GM23338 (cell line): ENCODE measurements at regions not wholly inside any gene's neighbourhood (a gene's known extent, or its start where the extent isn't known, plus 50 kb on each side); places are given as distances from the start of the nearest gene placed in this dataset.

Experiments used
- ATAC-seq: fragments of 200-7000 bp; cut with Tn5 transposase; 3 replicates; pipeline ENCODE4 v1.9.1; 2020
- DNase-seq: peaks from one replicate; pipeline ENCODE4 v3.0.0-alpha.2; 2015; ENCODE audit warnings: low spot score
- H2AFZ ChIP-seq: fragments of 200-600 bp; sonication (generic); 2 replicates; pipeline ENCODE4 v1.8.0; 2016; ENCODE audit warnings: antibody characterized with exemption, mild to moderate bottlenecking, moderate library complexity
- H3F3A ChIP-seq: fragments of 200-600 bp; sonication (generic); replicated peaks from 2 replicates; pipeline ENCODE4 v1.8.0; 2017; ENCODE audit warnings: antibody characterized with exemption, mixed run types, low read depth
- H3K27ac ChIP-seq: fragments of 200-600 bp; sonication (generic); 2 replicates; pipeline ENCODE4 v1.6.1; 2016; ENCODE audit warnings: low read depth
- H3K27me3 ChIP-seq: fragments of 200-600 bp; sonication (generic); 2 replicates; pipeline ENCODE4 v1.8.0; 2016; ENCODE audit warnings: mild to moderate bottlenecking, mixed run types, moderate library complexity; ENCODE audit not compliant: insufficient read depth
- H3K36me3 ChIP-seq: fragments of 200-600 bp; sonication (generic); 2 replicates; pipeline ENCODE4 v1.8.0; 2016; ENCODE audit warnings: mild to moderate bottlenecking; ENCODE audit not compliant: insufficient read depth
- H3K4me1 ChIP-seq: fragments of 200-600 bp; sonication (generic); 2 replicates; pipeline ENCODE4 v1.8.0; 2016; ENCODE audit warnings: mild to moderate bottlenecking, moderate library complexity; ENCODE audit not compliant: insufficient read depth
- H3K4me2 ChIP-seq: fragments of 200-600 bp; sonication (generic); 2 replicates; pipeline ENCODE4 v1.7.1; 2017; ENCODE audit warnings: mixed run types
- H3K4me3 ChIP-seq: fragments of 200-600 bp; sonication (generic); 2 replicates; pipeline ENCODE4 v1.6.1; 2016; ENCODE audit warnings: mixed run types
- H3K79me2 ChIP-seq: fragments of 200-600 bp; sonication (generic); replicated peaks from 2 replicates; pipeline ENCODE4 v1.8.0; 2017; ENCODE audit warnings: mild to moderate bottlenecking; ENCODE audit not compliant: insufficient read depth
- H3K9me2 ChIP-seq: fragments of 200-600 bp; sonication (generic); 2 replicates; pipeline ENCODE4 v1.8.0; 2017; ENCODE audit not compliant: insufficient read depth
- H4K20me1 ChIP-seq: fragments of 200-600 bp; sonication (generic); replicated peaks from 2 replicates; pipeline ENCODE4 v1.8.0; 2017; ENCODE audit warnings: mild to moderate bottlenecking; ENCODE audit not compliant: insufficient read depth
- H3K27ac Mint-ChIP-seq: 2 replicates; pipeline ENCODE4 v1.8.0; 2020; ENCODE audit warnings: inconsistent platforms, mild to moderate bottlenecking, moderate library complexity, mixed read lengths
- H3K27me3 Mint-ChIP-seq: 3 replicates; pipeline ENCODE4 v1.8.0; 2022; ENCODE audit warnings: low read depth, mild to moderate bottlenecking, moderate library complexity, mixed read lengths, inconsistent platforms; ENCODE audit not compliant: insufficient read depth, poor library complexity
- H3K36me3 Mint-ChIP-seq: 3 replicates; pipeline ENCODE4 v1.8.0; 2021; ENCODE audit warnings: low read depth, mild to moderate bottlenecking, inconsistent platforms, moderate library complexity, mixed read lengths
- H3K4me1 Mint-ChIP-seq: 3 replicates; pipeline ENCODE4 v1.8.0; 2020; ENCODE audit warnings: mild to moderate bottlenecking, inconsistent platforms, mixed read lengths
- H3K4me3 Mint-ChIP-seq: 3 replicates; pipeline ENCODE4 v1.8.0; 2021; ENCODE audit warnings: moderate library complexity, mild to moderate bottlenecking, inconsistent platforms, mixed read lengths
- H3K9me3 Mint-ChIP-seq: 3 replicates; pipeline ENCODE4 v1.8.0; 2020; ENCODE audit warnings: moderate library complexity, mild to moderate bottlenecking, inconsistent platforms, mixed read lengths
- CREB1 ChIP-seq: fragments of 250-450 bp; sonication (Bioruptor Pico); IDR thresholded peaks from 2 replicates; pipeline ENCODE4 v1.5.0; 2020; ENCODE audit warnings: low read depth, mild to moderate bottlenecking, moderate library complexity
- ETS1 ChIP-seq: IDR thresholded peaks from 2 replicates; pipeline ENCODE4 v1.6.1; 2016; ENCODE audit warnings: antibody characterized with exemption
- EZH2 ChIP-seq: fragments of 200-600 bp; sonication (generic); IDR thresholded peaks from one replicate; pipeline ENCODE4 v1.8.0; 2017; ENCODE audit warnings: antibody characterized with exemption, mild to moderate bottlenecking, low read depth; ENCODE audit not compliant: unreplicated experiment
- JUNB ChIP-seq: IDR thresholded peaks from one replicate; pipeline ENCODE4 v1.6.1; 2016; ENCODE audit warnings: antibody characterized with exemption; ENCODE audit not compliant: unreplicated experiment
- POLR2AphosphoS5 ChIP-seq: IDR thresholded peaks from 2 replicates; pipeline ENCODE4 v1.6.1; 2016; ENCODE audit warnings: antibody characterized with exemption, low read depth
- REST ChIP-seq: IDR thresholded peaks from one replicate; pipeline ENCODE4 v1.6.1; 2018; ENCODE audit warnings: antibody characterized with exemption; ENCODE audit not compliant: unreplicated experiment
- TF ChIP-seq, protein P1 (sequence below), 2 experiments: fragments of 200-600 bp in 1 of 2; sonication (generic) in 1 of 2; conservative IDR thresholded peaks; 2 replicates each; pipeline versions ENCODE4 v1.5.1 to v1.6.1; 2016 to 2017; ENCODE audit warnings: antibody characterized with exemption in 2 of 2, low read depth in 2 of 2, mild to moderate bottlenecking in 2 of 2, moderate library complexity in 1 of 2

DNA sequence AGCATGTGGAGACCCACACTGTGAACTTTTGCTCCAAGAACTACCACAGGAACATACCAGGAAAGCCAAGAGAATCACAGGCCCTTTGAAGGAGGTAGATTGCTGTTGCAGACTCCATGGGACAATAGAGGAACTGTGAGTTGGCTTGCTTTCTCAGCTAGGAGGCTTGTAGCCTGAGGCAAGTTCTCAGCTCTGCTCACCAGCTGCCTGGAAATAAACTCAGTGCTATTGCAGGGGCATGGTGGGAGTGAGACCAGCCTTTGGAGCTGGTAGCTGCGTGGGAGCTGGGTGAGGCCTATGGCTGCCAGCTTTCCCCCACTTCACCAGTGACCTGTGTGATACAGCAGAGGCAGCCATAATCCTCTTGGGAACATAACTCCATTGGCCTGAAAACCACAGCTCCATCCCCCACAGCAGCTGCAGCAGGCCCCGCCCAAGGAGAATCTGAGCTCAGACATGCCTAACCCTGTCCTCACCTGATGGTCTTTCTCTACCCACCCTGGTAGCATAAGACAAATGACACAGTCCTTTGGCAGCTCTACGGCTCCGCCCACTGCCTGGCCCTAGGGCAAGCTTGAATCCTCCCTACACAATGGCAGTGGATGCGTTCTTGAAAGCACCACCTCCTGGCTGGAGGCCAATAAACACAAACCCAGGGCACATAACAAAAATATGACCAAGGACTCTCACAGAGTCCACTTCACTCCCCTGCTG lies 389.5 kb downstream of the KIF4B start:
- Mint-ChIP-seq H3K9me3 (peaks cover 2% of the 10 kb centered on the region; the same call in 1 of the 3 replicates), H3K27ac (no peak overlapping the region), H3K4me3 (no peak overlapping the region), H3K27me3 (no peaks in the 10 kb centered on the region), H3K36me3 (no peaks in the 10 kb centered on the region), H3K4me1 (no peaks in the 10 kb centered on the region)
- Histone ChIP-seq H3K27ac (no peak overlapping the region), H3F3A (no peaks in the 10 kb centered on the region), H2AFZ (no peak overlapping the region), H3K4me1 (no peaks in the 10 kb centered on the region), H3K27me3 (no peaks in the 10 kb centered on the region), H3K79me2 (no peaks in the 10 kb centered on the region), H3K4me3 (no peak overlapping the region), H3K9me2 (peaks cover 11% of the 10 kb centered on the region; the same call in 1 of the 2 replicates), H4K20me1 (no peaks in the 10 kb centered on the region), H3K36me3 (no peaks in the 10 kb centered on the region), H3K4me2 (no peak overlapping the region)
- no peak for TF ChIP-seq REST
- no peak for TF ChIP-seq POLR2AphosphoS5
- TF ChIP-seq, protein P1, sequence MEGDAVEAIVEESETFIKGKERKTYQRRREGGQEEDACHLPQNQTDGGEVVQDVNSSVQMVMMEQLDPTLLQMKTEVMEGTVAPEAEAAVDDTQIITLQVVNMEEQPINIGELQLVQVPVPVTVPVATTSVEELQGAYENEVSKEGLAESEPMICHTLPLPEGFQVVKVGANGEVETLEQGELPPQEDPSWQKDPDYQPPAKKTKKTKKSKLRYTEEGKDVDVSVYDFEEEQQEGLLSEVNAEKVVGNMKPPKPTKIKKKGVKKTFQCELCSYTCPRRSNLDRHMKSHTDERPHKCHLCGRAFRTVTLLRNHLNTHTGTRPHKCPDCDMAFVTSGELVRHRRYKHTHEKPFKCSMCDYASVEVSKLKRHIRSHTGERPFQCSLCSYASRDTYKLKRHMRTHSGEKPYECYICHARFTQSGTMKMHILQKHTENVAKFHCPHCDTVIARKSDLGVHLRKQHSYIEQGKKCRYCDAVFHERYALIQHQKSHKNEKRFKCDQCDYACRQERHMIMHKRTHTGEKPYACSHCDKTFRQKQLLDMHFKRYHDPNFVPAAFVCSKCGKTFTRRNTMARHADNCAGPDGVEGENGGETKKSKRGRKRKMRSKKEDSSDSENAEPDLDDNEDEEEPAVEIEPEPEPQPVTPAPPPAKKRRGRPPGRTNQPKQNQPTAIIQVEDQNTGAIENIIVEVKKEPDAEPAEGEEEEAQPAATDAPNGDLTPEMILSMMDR (conservative IDR thresholded peaks at IDR 0.05; ENCODE audit: low read depth in 2 of 2) = no peak
- TF ChIP-seq ETS1 = no peak
- no peak for TF ChIP-seq JUNB
- no peak for ATAC-seq
- DNase-seq = no peak

DNA sequence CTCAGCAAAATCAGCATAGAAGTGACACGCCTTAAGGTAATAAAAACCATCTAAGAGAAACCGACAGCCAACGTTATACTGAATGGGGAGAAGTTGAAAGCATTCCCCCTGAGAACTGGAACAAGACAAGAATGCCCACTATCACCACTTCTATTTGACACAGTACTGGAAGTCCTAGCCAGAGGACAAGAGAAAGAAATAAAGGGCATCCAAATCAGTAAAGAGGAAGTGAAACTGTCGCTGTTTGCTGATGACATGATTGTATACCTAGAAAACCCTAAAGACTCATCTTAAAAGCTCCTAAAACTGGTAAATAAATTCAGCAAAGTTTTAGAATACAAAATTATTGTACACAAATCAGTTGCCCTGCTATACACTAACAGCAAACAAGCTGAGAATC lies 393.3 kb downstream of the KIF4B start:
- no peaks in the 10 kb centered on the region for H3K27me3 ChIP-seq
- H3K36me3 Mint-ChIP-seq = no peaks in the 10 kb centered on the region
- ATAC-seq (no peak), DNase-seq (no peak)
- no peaks in the 10 kb centered on the region for H3K9me2 ChIP-seq
- H3K27me3 Mint-ChIP-seq = no peaks in the 10 kb centered on the region
- H3K4me3 Mint-ChIP-seq = no peak overlapping the region
- no peak overlapping the region for H2AFZ ChIP-seq
- no peaks in the 10 kb centered on the region for H3K36me3 ChIP-seq
- no peaks in the 10 kb centered on the region for H3K4me1 Mint-ChIP-seq
- no peak overlapping the region for H3K4me2 ChIP-seq
- H3K79me2 ChIP-seq = no peaks in the 10 kb centered on the region
- H4K20me1 ChIP-seq = no peaks in the 10 kb centered on the region
- no peak overlapping the region; the same call in 1 of the 2 replicates for H3K27ac Mint-ChIP-seq
- peaks cover 2% of the 10 kb centered on the region; the same call in 1 of the 3 replicates for H3K9me3 Mint-ChIP-seq
- no peak overlapping the region for H3K27ac ChIP-seq
- H3F3A ChIP-seq = no peaks in the 10 kb centered on the region
- H3K4me3 ChIP-seq = no peak overlapping the region
- H3K4me1 ChIP-seq = no peaks in the 10 kb centered on the region
- TF ChIP-seq EZH2 (no peak), REST (no peak), CREB1 (CRISPR knock-in tag) (no peak)
